ENCODE measurements at regions not wholly inside any gene's neighbourhood (a gene's known extent, or its start where the extent isn't known, plus 50 kb on each side); places are given as distances from the start of the nearest gene placed in this dataset.

GRCh38 chr7:38052786-38053185 is 125.3 kb upstream of the STARD3NL start:
- Mint-ChIP-seq H3K4me1 (peaks cover 15% of the 10 kb centered on the region), H3K27ac (no peak overlapping the region), H3K4me3 (no peak overlapping the region), H3K9me3 (peaks cover 21% of the 10 kb centered on the region), H3K36me3 (peaks cover 3% of the 10 kb centered on the region), H3K27me3 (ENCODE audit: insufficient read depth, low read depth) (peaks cover 14% of the 10 kb centered on the region)
- no peaks in the 10 kb centered on the region for H3K4me1 ChIP-seq
- H3K9ac ChIP-seq: no peak overlapping the region
- no peak overlapping the region for H3K4me2 ChIP-seq
- no peak overlapping the region for H3K4me3 ChIP-seq
- H3K36me3 ChIP-seq: no peaks in the 10 kb centered on the region
- no peaks in the 10 kb centered on the region for H3K27me3 ChIP-seq
- no peak overlapping the region for H3K27ac ChIP-seq
- no peak overlapping the region for H2AFZ ChIP-seq (replicated peaks)
- DNase-seq (ENCODE audit: low spot score): no peak
- H4K20me1 ChIP-seq (ENCODE audit: low read depth): no peaks in the 10 kb centered on the region
- H3F3A ChIP-seq (ENCODE audit: low read depth): no peaks in the 10 kb centered on the region
- H3K79me2 ChIP-seq (ENCODE audit: low read depth): no peaks in the 10 kb centered on the region
- TF ChIP-seq EZH2 (IDR thresholded peaks at IDR 0.05) (no peak), EZH2phosphoT487 (IDR thresholded peaks at IDR 0.05) (no peak)
- TF ChIP-seq, protein P1, sequence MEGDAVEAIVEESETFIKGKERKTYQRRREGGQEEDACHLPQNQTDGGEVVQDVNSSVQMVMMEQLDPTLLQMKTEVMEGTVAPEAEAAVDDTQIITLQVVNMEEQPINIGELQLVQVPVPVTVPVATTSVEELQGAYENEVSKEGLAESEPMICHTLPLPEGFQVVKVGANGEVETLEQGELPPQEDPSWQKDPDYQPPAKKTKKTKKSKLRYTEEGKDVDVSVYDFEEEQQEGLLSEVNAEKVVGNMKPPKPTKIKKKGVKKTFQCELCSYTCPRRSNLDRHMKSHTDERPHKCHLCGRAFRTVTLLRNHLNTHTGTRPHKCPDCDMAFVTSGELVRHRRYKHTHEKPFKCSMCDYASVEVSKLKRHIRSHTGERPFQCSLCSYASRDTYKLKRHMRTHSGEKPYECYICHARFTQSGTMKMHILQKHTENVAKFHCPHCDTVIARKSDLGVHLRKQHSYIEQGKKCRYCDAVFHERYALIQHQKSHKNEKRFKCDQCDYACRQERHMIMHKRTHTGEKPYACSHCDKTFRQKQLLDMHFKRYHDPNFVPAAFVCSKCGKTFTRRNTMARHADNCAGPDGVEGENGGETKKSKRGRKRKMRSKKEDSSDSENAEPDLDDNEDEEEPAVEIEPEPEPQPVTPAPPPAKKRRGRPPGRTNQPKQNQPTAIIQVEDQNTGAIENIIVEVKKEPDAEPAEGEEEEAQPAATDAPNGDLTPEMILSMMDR (IDR thresholded peaks at IDR 0.05): no peak
- peaks cover 5% of the 10 kb centered on the region for H3K9me3 ChIP-seq (ENCODE audit: low read depth)

- H3K4me3 ChIP-seq: no peak overlapping the region
- H3K27me3 ChIP-seq: no peaks in the 10 kb centered on the region
- no peaks in the 10 kb centered on the region for H3K79me2 ChIP-seq (ENCODE audit: low read depth)
- no peak overlapping the region for H3K27ac ChIP-seq
- H4K20me1 ChIP-seq (ENCODE audit: low read depth): no peaks in the 10 kb centered on the region
- Mint-ChIP-seq H3K4me3 (no peak overlapping the region), H3K36me3 (peaks cover 2% of the 10 kb centered on the region), H3K9me3 (peaks cover 10% of the 10 kb centered on the region), H3K27me3 (ENCODE audit: insufficient read depth, low read depth) (peaks cover 14% of the 10 kb centered on the region), H3K27ac (no peak overlapping the region), H3K4me1 (peaks cover 15% of the 10 kb centered on the region)
- H3K4me1 ChIP-seq: no peaks in the 10 kb centered on the region
- H3F3A ChIP-seq (ENCODE audit: low read depth): no peaks in the 10 kb centered on the region
- H3K9me3 ChIP-seq (ENCODE audit: low read depth): peaks cover 2% of the 10 kb centered on the region
- DNase-seq (ENCODE audit: low spot score): no peak
- H3K36me3 ChIP-seq: no peaks in the 10 kb centered on the region
- no peak overlapping the region for H3K9ac ChIP-seq
- no peak overlapping the region for H2AFZ ChIP-seq (replicated peaks)
- H3K4me2 ChIP-seq: no peak overlapping the region
- TF ChIP-seq EZH2 (IDR thresholded peaks at IDR 0.05): no peak
- TF ChIP-seq, protein P1 (IDR thresholded peaks at IDR 0.05): no peak
- no peak for TF ChIP-seq EZH2phosphoT487 (IDR thresholded peaks at IDR 0.05)
Observed at GRCh38 chr7:38054199-38054598, 123.8 kb upstream of the STARD3NL start.

- H2AFZ ChIP-seq (replicated peaks): no peak overlapping the region
- Mint-ChIP-seq H3K36me3 (no peaks in the 10 kb centered on the region), H3K27ac (no peak overlapping the region), H3K4me1 (no peaks in the 10 kb centered on the region), H3K9me3 (no peaks in the 10 kb centered on the region), H3K27me3 (ENCODE audit: insufficient read depth, low read depth) (peaks cover 3% of the 10 kb centered on the region), H3K4me3 (no peak overlapping the region)
- no peaks in the 10 kb centered on the region for H3K36me3 ChIP-seq
- no peak overlapping the region for H3K27ac ChIP-seq
- TF ChIP-seq EZH2 (IDR thresholded peaks at IDR 0.05) (no peak), EZH2phosphoT487 (IDR thresholded peaks at IDR 0.05) (no peak)
- TF ChIP-seq, protein P1 (IDR thresholded peaks at IDR 0.05): no peak
- DNase-seq (ENCODE audit: low spot score): no peak
- no peaks in the 10 kb centered on the region for H3K27me3 ChIP-seq
- H3K4me2 ChIP-seq: no peak overlapping the region
- no peaks in the 10 kb centered on the region for H3K79me2 ChIP-seq (ENCODE audit: low read depth)
- H3F3A ChIP-seq (ENCODE audit: low read depth): no peaks in the 10 kb centered on the region
- H3K9ac ChIP-seq: no peak overlapping the region
- no peaks in the 10 kb centered on the region for H3K9me3 ChIP-seq (ENCODE audit: low read depth)
- no peaks in the 10 kb centered on the region for H4K20me1 ChIP-seq (ENCODE audit: low read depth)
- no peak overlapping the region for H3K4me3 ChIP-seq
- no peaks in the 10 kb centered on the region for H3K4me1 ChIP-seq
Observed at GRCh38 chr7:38057829-38058228, 120.2 kb upstream of the STARD3NL start.

Measured in neural progenitor cell (in vitro differentiated cells).